Liver (tissue), 8 donors: ENCODE measurements at regions not wholly inside any gene's neighbourhood (a gene's known extent, or its start where the extent isn't known, plus 50 kb on each side); places are given as distances from the start of the nearest gene placed in this dataset.

Source experiments
- DNase-seq: peaks from one replicate; pipeline ENCODE4 v3.0.0-alpha.2; 2017; ENCODE audit warnings: low spot score
- H3K27ac ChIP-seq, 2 donors: one replicate each; pipeline ENCODE4 v1.7.0; 2013; ENCODE audit warnings: inconsistent platforms in 2 of 2, low read length in 2 of 2, control low read depth in 1 of 2, low read depth in 1 of 2, mild to moderate bottlenecking in 1 of 2
- H3K27me3 ChIP-seq, 4 donors: one replicate each; pipeline versions ENCODE4 v1.6.1 to v1.7.0; 2013; ENCODE audit warnings: low read length in 3 of 4, inconsistent platforms in 1 of 4, mild to moderate bottlenecking in 1 of 4, moderate library complexity in 1 of 4; ENCODE audit not compliant: control insufficient read depth in 4 of 4, insufficient read depth in 4 of 4
- H3K36me3 ChIP-seq, 4 donors: one replicate each; pipeline versions ENCODE4 v1.6.1 to v1.7.0; 2013; ENCODE audit warnings: low read length in 3 of 4, mild to moderate bottlenecking in 3 of 4, low read depth in 1 of 4, moderate library complexity in 1 of 4; ENCODE audit not compliant: control insufficient read depth in 4 of 4, insufficient read depth in 3 of 4
- H3K4me1 ChIP-seq, 4 donors: one replicate each; pipeline versions ENCODE4 v1.6.1 to v1.7.0; 2013; ENCODE audit warnings: low read length in 3 of 4, mild to moderate bottlenecking in 3 of 4, moderate library complexity in 1 of 4; ENCODE audit not compliant: control insufficient read depth in 4 of 4, insufficient read depth in 4 of 4
- H3K4me3 ChIP-seq, 3 donors: one replicate each; pipeline versions ENCODE4 v1.6.1 to v1.7.0; 2013; ENCODE audit warnings: low read length in 3 of 3, control low read depth in 1 of 3, low read depth in 1 of 3, mild to moderate bottlenecking in 1 of 3
- H3K9ac ChIP-seq, 2 donors: one replicate each; pipeline ENCODE4 v1.7.0; 2013; ENCODE audit warnings: low read length in 2 of 2, mild to moderate bottlenecking in 2 of 2, moderate library complexity in 2 of 2, control low read depth in 1 of 2, low read depth in 1 of 2
- H3K9me3 ChIP-seq, 4 donors: one replicate each; pipeline versions ENCODE4 v1.6.1 to v1.7.0; 2013; ENCODE audit warnings: low read length in 3 of 4; ENCODE audit not compliant: control insufficient read depth in 4 of 4
- ATF3 ChIP-seq: IDR thresholded peaks from 2 replicates; pipeline ENCODE4 v1.6.1; 2016; ENCODE audit warnings: antibody characterized with exemption
- CTCF ChIP-seq: fragments of 150-350 bp; IDR thresholded peaks from 2 replicates; pipeline ENCODE4 v1.5.1; 2017; ENCODE audit warnings: improper control_type of control experiment, low read depth, low read length; ENCODE audit not compliant: missing input control
- EGR1 ChIP-seq, 2 donors: IDR thresholded peaks; 2 replicates each; pipeline ENCODE4 v1.6.1; 2016 to 2018; ENCODE audit warnings: antibody characterized with exemption in 2 of 2, low read depth in 2 of 2
- FOXA1 ChIP-seq: IDR thresholded peaks from 2 replicates; pipeline ENCODE4 v1.6.1; 2016; ENCODE audit warnings: antibody characterized with exemption
- FOXA2 ChIP-seq: IDR thresholded peaks from 2 replicates; pipeline ENCODE4 v1.6.1; 2016; ENCODE audit warnings: antibody characterized with exemption
- GABPA ChIP-seq, 2 donors: IDR thresholded peaks in 1 of 2; conservative IDR thresholded peaks in 1 of 2; 2 replicates each; pipeline ENCODE4 v1.6.1; 2016; ENCODE audit warnings: antibody characterized with exemption in 2 of 2, mild to moderate bottlenecking in 1 of 2, moderate library complexity in 1 of 2
- HNF4A ChIP-seq, 2 donors: conservative IDR thresholded peaks; 2 replicates each; pipeline ENCODE4 v1.6.1; 2016; ENCODE audit warnings: antibody characterized with exemption in 2 of 2, mild to moderate bottlenecking in 2 of 2
- HNF4G ChIP-seq: IDR thresholded peaks from 2 replicates; pipeline ENCODE4 v1.6.1; 2016; ENCODE audit warnings: antibody characterized with exemption
- JUND ChIP-seq, 2 donors: IDR thresholded peaks; 2 replicates each; pipeline ENCODE4 v1.6.1; 2016; ENCODE audit warnings: antibody characterized with exemption in 2 of 2
- MAX ChIP-seq: IDR thresholded peaks from 2 replicates; pipeline ENCODE4 v1.6.1; 2016; ENCODE audit warnings: antibody characterized with exemption
- NR2F2 ChIP-seq: IDR thresholded peaks from 2 replicates; pipeline ENCODE4 v1.6.1; 2016; ENCODE audit warnings: antibody characterized with exemption
- RAD21 ChIP-seq, 2 donors: IDR thresholded peaks; 2 replicates each; pipeline ENCODE4 v1.6.1; 2016; ENCODE audit warnings: antibody characterized with exemption in 2 of 2, mild to moderate bottlenecking in 2 of 2
- RXRA ChIP-seq, 2 donors: IDR thresholded peaks; 2 replicates each; pipeline ENCODE4 v1.6.1; 2017 to 2018; ENCODE audit warnings: antibody characterized with exemption in 2 of 2, mild to moderate bottlenecking in 1 of 2
- SP1 ChIP-seq: IDR thresholded peaks from 2 replicates; pipeline ENCODE4 v1.6.1; 2018; ENCODE audit warnings: antibody characterized with exemption, mild to moderate bottlenecking
- TAF1 ChIP-seq: conservative IDR thresholded peaks from 2 replicates; pipeline ENCODE4 v1.6.1; 2016; ENCODE audit warnings: antibody characterized with exemption, mild to moderate bottlenecking
- YY1 ChIP-seq: IDR thresholded peaks from 2 replicates; pipeline ENCODE4 v1.6.1; 2016; ENCODE audit warnings: antibody characterized with exemption, mild to moderate bottlenecking
- ZBTB33 ChIP-seq: IDR thresholded peaks from 2 replicates; pipeline ENCODE4 v1.6.1; 2016; ENCODE audit warnings: antibody characterized with exemption
- WGBS: extraction: QIAGEN DNeasy Blood & Tissue Kit; methylation state at CpG from one replicate; pipeline ENCODE4 v1.1.7; 2013; 5-methylcytosine and 5-hydroxymethylcytosine counted together
- TF ChIP-seq, protein P1 (sequence below): IDR thresholded peaks from 2 replicates; pipeline ENCODE4 v1.6.1; 2016; ENCODE audit warnings: antibody characterized with exemption, mild to moderate bottlenecking
- donor health status: healthy.
- donor health status: healthy.
- donor health status: healthy.
- donor health status: healthy.
- donor health status: healthy.

DNA sequence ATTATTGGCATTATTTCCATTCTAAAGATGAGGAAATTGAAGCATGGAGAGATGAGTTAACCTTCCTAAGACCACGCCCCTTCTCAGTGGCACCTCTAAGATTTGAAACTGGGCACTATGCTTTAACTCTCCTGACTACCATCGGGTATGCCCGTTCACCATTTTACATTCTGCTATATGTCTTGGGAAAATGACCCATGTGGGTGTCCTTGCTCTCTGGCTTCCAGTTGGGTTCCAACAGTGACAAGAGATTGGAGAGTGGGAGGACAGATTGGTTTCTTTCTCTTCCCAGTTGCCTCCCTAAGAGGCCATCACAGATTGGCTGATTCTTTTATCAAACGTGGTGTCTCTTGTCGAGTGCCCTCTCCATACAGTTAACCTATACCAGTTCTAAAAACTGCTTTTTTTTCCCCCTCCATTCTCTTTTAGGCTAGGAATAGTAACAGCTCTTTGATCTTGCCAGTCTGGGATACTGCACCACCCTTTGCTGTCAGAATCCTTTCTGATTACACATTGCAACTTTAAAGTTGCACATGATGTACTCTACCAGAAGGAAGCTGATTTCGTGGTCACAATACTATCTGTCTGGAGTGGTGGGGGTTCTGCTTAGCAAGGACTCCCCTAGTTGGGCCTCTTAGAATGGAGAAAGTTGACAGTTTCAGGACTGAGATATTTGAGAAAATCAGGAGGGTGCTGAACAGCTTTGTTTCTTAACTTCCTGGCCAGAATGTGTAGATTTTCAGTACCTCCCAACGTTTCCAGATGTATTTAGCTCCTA is 88.0 kb upstream of the ELOVL5 start:
- H3K36me3 ChIP-seq: no peaks in the 10 kb centered on the region
- H3K27ac ChIP-seq: peak overlapping the region in 1 of 2 donors; percentile 24
- no peak for DNase-seq
- H3K9ac ChIP-seq: no peak overlapping the region
- no peaks in the 10 kb centered on the region for H3K27me3 ChIP-seq
- H3K4me1 ChIP-seq: peaks cover 7 to 42% (median 20%) of the 10 kb centered on the region in 4 donors
- H3K9me3 ChIP-seq: no peaks in the 10 kb centered on the region
- TF ChIP-seq SP1 (no peak), ATF3 (no peak), JUND (IDR thresholded peaks at IDR 0.05) (no peak), HNF4A (conservative IDR thresholded peaks at IDR 0.05) (no peak), GABPA (IDR thresholded peaks at IDR 0.05 in 1 of 2, conservative IDR thresholded peaks at IDR 0.05 in 1 of 2) (no peak), ZBTB33 (no peak), YY1 (no peak), CTCF (no peak), NR2F2 (no peak), FOXA1 (no peak), HNF4G (no peak), FOXA2 (no peak), RXRA (IDR thresholded peaks at IDR 0.05) (no peak), MAX (no peak), RAD21 (IDR thresholded peaks at IDR 0.05) (no peak), EGR1 (IDR thresholded peaks at IDR 0.05; ENCODE audit: low read depth in 2 of 2) (no peak), TAF1 (no peak)
- TF ChIP-seq, protein P1, sequence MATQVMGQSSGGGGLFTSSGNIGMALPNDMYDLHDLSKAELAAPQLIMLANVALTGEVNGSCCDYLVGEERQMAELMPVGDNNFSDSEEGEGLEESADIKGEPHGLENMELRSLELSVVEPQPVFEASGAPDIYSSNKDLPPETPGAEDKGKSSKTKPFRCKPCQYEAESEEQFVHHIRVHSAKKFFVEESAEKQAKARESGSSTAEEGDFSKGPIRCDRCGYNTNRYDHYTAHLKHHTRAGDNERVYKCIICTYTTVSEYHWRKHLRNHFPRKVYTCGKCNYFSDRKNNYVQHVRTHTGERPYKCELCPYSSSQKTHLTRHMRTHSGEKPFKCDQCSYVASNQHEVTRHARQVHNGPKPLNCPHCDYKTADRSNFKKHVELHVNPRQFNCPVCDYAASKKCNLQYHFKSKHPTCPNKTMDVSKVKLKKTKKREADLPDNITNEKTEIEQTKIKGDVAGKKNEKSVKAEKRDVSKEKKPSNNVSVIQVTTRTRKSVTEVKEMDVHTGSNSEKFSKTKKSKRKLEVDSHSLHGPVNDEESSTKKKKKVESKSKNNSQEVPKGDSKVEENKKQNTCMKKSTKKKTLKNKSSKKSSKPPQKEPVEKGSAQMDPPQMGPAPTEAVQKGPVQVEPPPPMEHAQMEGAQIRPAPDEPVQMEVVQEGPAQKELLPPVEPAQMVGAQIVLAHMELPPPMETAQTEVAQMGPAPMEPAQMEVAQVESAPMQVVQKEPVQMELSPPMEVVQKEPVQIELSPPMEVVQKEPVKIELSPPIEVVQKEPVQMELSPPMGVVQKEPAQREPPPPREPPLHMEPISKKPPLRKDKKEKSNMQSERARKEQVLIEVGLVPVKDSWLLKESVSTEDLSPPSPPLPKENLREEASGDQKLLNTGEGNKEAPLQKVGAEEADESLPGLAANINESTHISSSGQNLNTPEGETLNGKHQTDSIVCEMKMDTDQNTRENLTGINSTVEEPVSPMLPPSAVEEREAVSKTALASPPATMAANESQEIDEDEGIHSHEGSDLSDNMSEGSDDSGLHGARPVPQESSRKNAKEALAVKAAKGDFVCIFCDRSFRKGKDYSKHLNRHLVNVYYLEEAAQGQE: no peak
- 76% methylated on average over 7 of the region's 7 CpGs for WGBS
- H3K4me3 ChIP-seq: no peak overlapping the region
